Osteocyte (in vitro differentiated cells): ENCODE measurements at regions not wholly inside any gene's neighbourhood (a gene's known extent, or its start where the extent isn't known, plus 50 kb on each side); places are given as distances from the start of the nearest gene placed in this dataset.

ENCODE experiments used
- DNase-seq: peaks from one replicate; pipeline ENCODE4 v3.0.0; 2021; ENCODE audit warnings: mixed read lengths; ENCODE audit not compliant: unreplicated experiment; ENCODE audit errors: extremely low spot score
- H3K27ac Mint-ChIP-seq: one replicate; pipeline ENCODE4 v1.8.0; 2021; ENCODE audit warnings: mild to moderate bottlenecking, mixed read lengths; ENCODE audit not compliant: unreplicated experiment
- H3K27me3 Mint-ChIP-seq: one replicate; pipeline ENCODE4 v1.8.0; 2021; ENCODE audit warnings: mixed read lengths; ENCODE audit not compliant: unreplicated experiment
- H3K36me3 Mint-ChIP-seq: one replicate; pipeline ENCODE4 v1.8.0; 2021; ENCODE audit warnings: mixed read lengths; ENCODE audit not compliant: unreplicated experiment
- H3K4me1 Mint-ChIP-seq: one replicate; pipeline ENCODE4 v1.8.0; 2021; ENCODE audit warnings: mixed read lengths; ENCODE audit not compliant: unreplicated experiment
- H3K4me3 Mint-ChIP-seq: one replicate; pipeline ENCODE4 v1.8.0; 2021; ENCODE audit warnings: mild to moderate bottlenecking, moderate library complexity, mixed read lengths; ENCODE audit not compliant: unreplicated experiment
- H3K9me3 Mint-ChIP-seq: one replicate; pipeline ENCODE4 v1.8.0; 2021; ENCODE audit warnings: mixed read lengths; ENCODE audit not compliant: unreplicated experiment
- TF ChIP-seq, protein P1 (sequence below): fragments of 200-600 bp; sonication (generic); IDR thresholded peaks from 2 replicates; pipeline ENCODE4 v1.5.0; 2021; ENCODE audit warnings: antibody characterized with exemption, mild to moderate bottlenecking, moderate library complexity

DNA sequence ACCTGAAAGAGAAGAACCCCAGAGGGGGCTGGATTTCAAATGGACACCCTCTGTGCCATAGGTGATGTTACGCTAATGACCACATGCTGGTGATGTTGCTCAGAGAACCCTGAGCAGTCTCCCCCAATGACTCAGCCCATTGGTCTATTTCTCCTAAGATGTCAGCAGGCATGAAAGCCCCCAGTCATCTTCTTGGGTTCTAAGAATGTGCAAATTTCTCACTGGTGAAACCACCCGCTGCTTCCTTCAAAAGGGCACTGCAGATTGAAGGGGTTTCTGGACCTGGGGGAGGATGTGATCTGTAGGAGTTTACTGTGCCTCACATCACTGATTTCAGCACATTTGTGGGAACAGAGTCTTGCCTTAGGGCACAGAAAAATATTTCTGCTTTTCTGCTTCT is 298.4 kb upstream of the MOCS1 start:
- H3K9me3 Mint-ChIP-seq, result peaks cover 4% of the 10 kb centered on the region
- no peaks in the 10 kb centered on the region for H3K27me3 Mint-ChIP-seq
- DNase-seq, result no peak
- H3K4me1 Mint-ChIP-seq, result no peaks in the 10 kb centered on the region
- H3K4me3 Mint-ChIP-seq, result no peak overlapping the region
- no peak overlapping the region for H3K27ac Mint-ChIP-seq
- TF ChIP-seq, protein P1, sequence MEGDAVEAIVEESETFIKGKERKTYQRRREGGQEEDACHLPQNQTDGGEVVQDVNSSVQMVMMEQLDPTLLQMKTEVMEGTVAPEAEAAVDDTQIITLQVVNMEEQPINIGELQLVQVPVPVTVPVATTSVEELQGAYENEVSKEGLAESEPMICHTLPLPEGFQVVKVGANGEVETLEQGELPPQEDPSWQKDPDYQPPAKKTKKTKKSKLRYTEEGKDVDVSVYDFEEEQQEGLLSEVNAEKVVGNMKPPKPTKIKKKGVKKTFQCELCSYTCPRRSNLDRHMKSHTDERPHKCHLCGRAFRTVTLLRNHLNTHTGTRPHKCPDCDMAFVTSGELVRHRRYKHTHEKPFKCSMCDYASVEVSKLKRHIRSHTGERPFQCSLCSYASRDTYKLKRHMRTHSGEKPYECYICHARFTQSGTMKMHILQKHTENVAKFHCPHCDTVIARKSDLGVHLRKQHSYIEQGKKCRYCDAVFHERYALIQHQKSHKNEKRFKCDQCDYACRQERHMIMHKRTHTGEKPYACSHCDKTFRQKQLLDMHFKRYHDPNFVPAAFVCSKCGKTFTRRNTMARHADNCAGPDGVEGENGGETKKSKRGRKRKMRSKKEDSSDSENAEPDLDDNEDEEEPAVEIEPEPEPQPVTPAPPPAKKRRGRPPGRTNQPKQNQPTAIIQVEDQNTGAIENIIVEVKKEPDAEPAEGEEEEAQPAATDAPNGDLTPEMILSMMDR, result no peak
- no peaks in the 10 kb centered on the region for H3K36me3 Mint-ChIP-seq

DNA sequence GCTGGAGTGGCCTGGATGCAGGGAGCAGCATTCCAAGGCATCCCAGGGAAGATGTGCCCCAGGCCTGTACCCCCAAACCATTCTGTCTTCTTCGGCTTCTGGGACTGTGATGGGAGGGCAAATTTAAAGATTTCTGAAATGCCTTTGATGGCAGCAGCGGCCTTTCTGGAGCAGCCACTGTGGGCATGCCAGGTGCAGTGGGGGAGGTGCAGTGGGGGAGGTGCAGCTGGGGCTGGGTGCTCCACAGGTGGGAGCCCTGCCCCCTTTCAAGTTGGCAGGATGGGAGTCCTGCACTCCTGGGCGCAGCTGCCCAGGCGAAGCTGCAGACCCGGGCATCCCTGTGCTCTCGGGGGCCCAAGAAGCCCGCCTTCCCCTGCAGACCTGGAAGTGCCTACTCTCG is 293.5 kb upstream of the MOCS1 start:
- peaks cover 19% of the 10 kb centered on the region for H3K9me3 Mint-ChIP-seq
- DNase-seq, result no peak
- no peak overlapping the region for H3K4me3 Mint-ChIP-seq
- TF ChIP-seq, protein P1, result no peak
- H3K27ac Mint-ChIP-seq, result no peak overlapping the region
- H3K4me1 Mint-ChIP-seq, result no peaks in the 10 kb centered on the region
- no peaks in the 10 kb centered on the region for H3K27me3 Mint-ChIP-seq
- H3K36me3 Mint-ChIP-seq, result no peaks in the 10 kb centered on the region

GRCh38 chr6:40222354-40222753 is 288.1 kb upstream of the MOCS1 start:
- Mint-ChIP-seq H3K9me3 (peaks cover 19% of the 10 kb centered on the region), H3K4me1 (no peaks in the 10 kb centered on the region), H3K4me3 (no peak overlapping the region), H3K27ac (no peak overlapping the region), H3K27me3 (no peaks in the 10 kb centered on the region), H3K36me3 (no peaks in the 10 kb centered on the region)
- no peak for DNase-seq
- TF ChIP-seq, protein P1, result no peak

- TF ChIP-seq, protein P1, result no peak
- Mint-ChIP-seq H3K9me3 (peaks cover 11% of the 10 kb centered on the region), H3K4me1 (no peaks in the 10 kb centered on the region), H3K27ac (no peak overlapping the region), H3K36me3 (no peaks in the 10 kb centered on the region), H3K27me3 (no peaks in the 10 kb centered on the region), H3K4me3 (no peak overlapping the region)
- no peak for DNase-seq
These were observed 285.5 kb upstream of the MOCS1 start for GRCh38 chr6:40219799-40220198.

- H3K36me3 Mint-ChIP-seq, result no peaks in the 10 kb centered on the region
- TF ChIP-seq, protein P1, result no peak
- peaks cover 7% of the 10 kb centered on the region for H3K9me3 Mint-ChIP-seq
- H3K27ac Mint-ChIP-seq, result no peak overlapping the region
- no peak for DNase-seq
- H3K27me3 Mint-ChIP-seq, result no peaks in the 10 kb centered on the region
- no peaks in the 10 kb centered on the region for H3K4me1 Mint-ChIP-seq
- H3K4me3 Mint-ChIP-seq, result no peak overlapping the region
These were observed 276.4 kb upstream of the MOCS1 start for GRCh38 chr6:40210628-40211056.
